ENCODE measurements at regions not wholly inside any gene's neighbourhood (a gene's known extent, or its start where the extent isn't known, plus 50 kb on each side); places are given as distances from the start of the nearest gene placed in this dataset.

DNA sequence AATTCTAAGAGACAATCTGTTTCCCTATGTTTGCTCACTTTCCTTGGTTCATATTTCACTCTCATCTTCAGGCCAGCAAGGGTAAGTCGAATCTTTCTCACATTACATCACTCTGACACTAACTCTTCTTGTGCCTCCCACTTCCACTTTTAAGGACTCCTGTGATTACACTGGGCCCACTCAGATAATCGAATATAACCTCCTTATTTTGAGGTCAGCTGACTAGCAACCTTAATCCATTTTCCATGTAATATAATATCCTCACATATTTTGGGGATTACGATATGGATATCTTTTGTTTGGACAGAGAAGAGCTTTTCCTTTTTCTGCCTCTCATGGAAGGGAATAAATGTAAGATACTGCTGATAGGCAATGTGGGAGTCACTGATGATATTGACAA is 2015.7 kb upstream of the LRRTM1 start:
- dilution Hi-C loops (cut with MboI; ENCODE audit: extremely low pct_ligation_motif_present, low sequenced_read_pairs), result no loop called here
- Histone ChIP-seq H3K36me3 (ENCODE audit: control insufficient read depth in 2 of 2, extremely low read depth in 1 of 2, insufficient read depth in 2 of 2, low read length in 2 of 2) (no peaks in the 10 kb centered on the region), H3K4me1 (ENCODE audit: control insufficient read depth, extremely low read depth, insufficient read depth, low read length) (no peaks in the 10 kb centered on the region), H3K27me3 (ENCODE audit: control insufficient read depth, extremely low read depth, insufficient read depth, low read length) (no peaks in the 10 kb centered on the region), H2AFZ (ENCODE audit: control insufficient read depth, low read length) (no peak overlapping the region), H3K79me2 (ENCODE audit: control insufficient read depth, insufficient read depth, low read length) (no peaks in the 10 kb centered on the region), H3K9me1 (ENCODE audit: control insufficient read depth, extremely low read depth, insufficient read depth, low read length) (no peaks in the 10 kb centered on the region), H4K20me1 (ENCODE audit: control insufficient read depth, extremely low read depth, insufficient read depth, low read length) (no peaks in the 10 kb centered on the region), H3K9me3 (ENCODE audit: control insufficient read depth, low read depth, low read length) (no peaks in the 10 kb centered on the region), H3K9ac (ENCODE audit: control insufficient read depth, extremely low read depth, insufficient read depth, low read length) (no peak overlapping the region), H3K27ac (ENCODE audit: control insufficient read depth, insufficient read depth, low read length) (no peak overlapping the region), H3K4me3 (ENCODE audit: control insufficient read depth in 2 of 3, extremely low read depth in 1 of 3, insufficient read depth in 2 of 3, low read depth in 1 of 3, low read length in 3 of 3) (no peak overlapping the region), H3K4me2 (ENCODE audit: control insufficient read depth, extremely low read depth, insufficient read depth, low read depth, low read length) (no peak overlapping the region)
- no peak for FAIRE-seq
- DNase-seq (ENCODE audit: low read depth, low spot score), result no peak
- TF ChIP-seq EZH2 (IDR thresholded peaks at IDR 0.05; ENCODE audit: low read length), result no peak
- TF ChIP-seq, protein P1, sequence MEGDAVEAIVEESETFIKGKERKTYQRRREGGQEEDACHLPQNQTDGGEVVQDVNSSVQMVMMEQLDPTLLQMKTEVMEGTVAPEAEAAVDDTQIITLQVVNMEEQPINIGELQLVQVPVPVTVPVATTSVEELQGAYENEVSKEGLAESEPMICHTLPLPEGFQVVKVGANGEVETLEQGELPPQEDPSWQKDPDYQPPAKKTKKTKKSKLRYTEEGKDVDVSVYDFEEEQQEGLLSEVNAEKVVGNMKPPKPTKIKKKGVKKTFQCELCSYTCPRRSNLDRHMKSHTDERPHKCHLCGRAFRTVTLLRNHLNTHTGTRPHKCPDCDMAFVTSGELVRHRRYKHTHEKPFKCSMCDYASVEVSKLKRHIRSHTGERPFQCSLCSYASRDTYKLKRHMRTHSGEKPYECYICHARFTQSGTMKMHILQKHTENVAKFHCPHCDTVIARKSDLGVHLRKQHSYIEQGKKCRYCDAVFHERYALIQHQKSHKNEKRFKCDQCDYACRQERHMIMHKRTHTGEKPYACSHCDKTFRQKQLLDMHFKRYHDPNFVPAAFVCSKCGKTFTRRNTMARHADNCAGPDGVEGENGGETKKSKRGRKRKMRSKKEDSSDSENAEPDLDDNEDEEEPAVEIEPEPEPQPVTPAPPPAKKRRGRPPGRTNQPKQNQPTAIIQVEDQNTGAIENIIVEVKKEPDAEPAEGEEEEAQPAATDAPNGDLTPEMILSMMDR (optimal IDR thresholded peaks at IDR 0.05 in 1 of 3, IDR thresholded peaks at IDR 0.05 in 1 of 3, conservative IDR thresholded peaks at IDR 0.05 in 1 of 3; ENCODE audit: extremely low read depth in 1 of 3, insufficient read depth in 2 of 3, low read length in 3 of 3), result no peak

DNA sequence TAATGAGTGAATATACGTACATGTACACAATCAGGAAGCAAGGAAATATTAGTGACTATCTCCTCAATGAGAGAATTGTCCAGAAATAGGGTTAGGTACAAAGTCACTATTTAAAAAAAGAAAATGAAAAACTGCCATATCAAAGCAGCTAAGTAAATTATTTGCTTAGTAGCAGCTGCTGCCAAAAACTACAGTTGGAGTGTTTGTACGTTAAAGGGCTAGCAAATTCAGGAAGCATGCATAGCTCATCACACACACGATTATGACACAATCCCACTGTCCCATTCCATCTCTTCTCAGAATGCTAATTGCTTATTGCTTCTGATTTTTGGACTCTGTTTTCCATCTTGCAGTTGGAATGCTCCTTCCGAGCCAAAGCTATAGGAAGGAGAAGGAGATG is 2012.5 kb upstream of the LRRTM1 start:
- no peaks in the 10 kb centered on the region for H3K9me3 ChIP-seq (ENCODE audit: control insufficient read depth, low read depth, low read length)
- H3K79me2 ChIP-seq (ENCODE audit: control insufficient read depth, insufficient read depth, low read length), result no peaks in the 10 kb centered on the region
- FAIRE-seq (no peak), DNase-seq (ENCODE audit: low read depth, low spot score) (no peak)
- no peaks in the 10 kb centered on the region for H3K27me3 ChIP-seq (ENCODE audit: control insufficient read depth, extremely low read depth, insufficient read depth, low read length)
- H3K4me2 ChIP-seq (ENCODE audit: control insufficient read depth, extremely low read depth, insufficient read depth, low read depth, low read length), result no peak overlapping the region
- H3K9me1 ChIP-seq (ENCODE audit: control insufficient read depth, extremely low read depth, insufficient read depth, low read length), result no peaks in the 10 kb centered on the region
- no peaks in the 10 kb centered on the region for H4K20me1 ChIP-seq (ENCODE audit: control insufficient read depth, extremely low read depth, insufficient read depth, low read length)
- H3K4me3 ChIP-seq (ENCODE audit: control insufficient read depth in 2 of 3, extremely low read depth in 1 of 3, insufficient read depth in 2 of 3, low read depth in 1 of 3, low read length in 3 of 3), result no peak overlapping the region
- no peaks in the 10 kb centered on the region for H3K36me3 ChIP-seq (ENCODE audit: control insufficient read depth in 2 of 2, extremely low read depth in 1 of 2, insufficient read depth in 2 of 2, low read length in 2 of 2)
- dilution Hi-C loops (cut with MboI; ENCODE audit: extremely low pct_ligation_motif_present, low sequenced_read_pairs), result no loop called here
- TF ChIP-seq, protein P1 (optimal IDR thresholded peaks at IDR 0.05 in 1 of 3, IDR thresholded peaks at IDR 0.05 in 1 of 3, conservative IDR thresholded peaks at IDR 0.05 in 1 of 3; ENCODE audit: extremely low read depth in 1 of 3, insufficient read depth in 2 of 3, low read length in 3 of 3), result no peak
- no peak for TF ChIP-seq EZH2 (IDR thresholded peaks at IDR 0.05; ENCODE audit: low read length)
- H3K4me1 ChIP-seq (ENCODE audit: control insufficient read depth, extremely low read depth, insufficient read depth, low read length), result no peaks in the 10 kb centered on the region
- no peak overlapping the region for H2AFZ ChIP-seq (ENCODE audit: control insufficient read depth, low read length)
- H3K9ac ChIP-seq (ENCODE audit: control insufficient read depth, extremely low read depth, insufficient read depth, low read length), result no peak overlapping the region
- no peak overlapping the region for H3K27ac ChIP-seq (ENCODE audit: control insufficient read depth, insufficient read depth, low read length)
